ENCODE measurements at regions not wholly inside any gene's neighbourhood (a gene's known extent, or its start where the extent isn't known, plus 50 kb on each side); places are given as distances from the start of the nearest gene placed in this dataset.

- Mint-ChIP-seq H3K36me3 (ENCODE audit: low read depth) (no peaks in the 10 kb centered on the region), H3K27me3 (ENCODE audit: low read depth) (peaks cover 2% of the 10 kb centered on the region), H3K4me3 (ENCODE audit: unreplicated experiment) (no peak overlapping the region), H3K9me3 (ENCODE audit: low read depth) (peaks cover 4% of the 10 kb centered on the region), H3K27ac (ENCODE audit: unreplicated experiment) (no peak overlapping the region), H3K4me1 (ENCODE audit: low read depth) (peaks cover 21% of the 10 kb centered on the region)
- TF ChIP-seq, protein P1, sequence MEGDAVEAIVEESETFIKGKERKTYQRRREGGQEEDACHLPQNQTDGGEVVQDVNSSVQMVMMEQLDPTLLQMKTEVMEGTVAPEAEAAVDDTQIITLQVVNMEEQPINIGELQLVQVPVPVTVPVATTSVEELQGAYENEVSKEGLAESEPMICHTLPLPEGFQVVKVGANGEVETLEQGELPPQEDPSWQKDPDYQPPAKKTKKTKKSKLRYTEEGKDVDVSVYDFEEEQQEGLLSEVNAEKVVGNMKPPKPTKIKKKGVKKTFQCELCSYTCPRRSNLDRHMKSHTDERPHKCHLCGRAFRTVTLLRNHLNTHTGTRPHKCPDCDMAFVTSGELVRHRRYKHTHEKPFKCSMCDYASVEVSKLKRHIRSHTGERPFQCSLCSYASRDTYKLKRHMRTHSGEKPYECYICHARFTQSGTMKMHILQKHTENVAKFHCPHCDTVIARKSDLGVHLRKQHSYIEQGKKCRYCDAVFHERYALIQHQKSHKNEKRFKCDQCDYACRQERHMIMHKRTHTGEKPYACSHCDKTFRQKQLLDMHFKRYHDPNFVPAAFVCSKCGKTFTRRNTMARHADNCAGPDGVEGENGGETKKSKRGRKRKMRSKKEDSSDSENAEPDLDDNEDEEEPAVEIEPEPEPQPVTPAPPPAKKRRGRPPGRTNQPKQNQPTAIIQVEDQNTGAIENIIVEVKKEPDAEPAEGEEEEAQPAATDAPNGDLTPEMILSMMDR (IDR thresholded peaks at IDR 0.05): no peak
- no peak for DNase-seq (ENCODE audit: low spot score)
Measured at GRCh38 chr2:12087175-12087574, 340.7 kb downstream of the LPIN1 start.

DNA sequence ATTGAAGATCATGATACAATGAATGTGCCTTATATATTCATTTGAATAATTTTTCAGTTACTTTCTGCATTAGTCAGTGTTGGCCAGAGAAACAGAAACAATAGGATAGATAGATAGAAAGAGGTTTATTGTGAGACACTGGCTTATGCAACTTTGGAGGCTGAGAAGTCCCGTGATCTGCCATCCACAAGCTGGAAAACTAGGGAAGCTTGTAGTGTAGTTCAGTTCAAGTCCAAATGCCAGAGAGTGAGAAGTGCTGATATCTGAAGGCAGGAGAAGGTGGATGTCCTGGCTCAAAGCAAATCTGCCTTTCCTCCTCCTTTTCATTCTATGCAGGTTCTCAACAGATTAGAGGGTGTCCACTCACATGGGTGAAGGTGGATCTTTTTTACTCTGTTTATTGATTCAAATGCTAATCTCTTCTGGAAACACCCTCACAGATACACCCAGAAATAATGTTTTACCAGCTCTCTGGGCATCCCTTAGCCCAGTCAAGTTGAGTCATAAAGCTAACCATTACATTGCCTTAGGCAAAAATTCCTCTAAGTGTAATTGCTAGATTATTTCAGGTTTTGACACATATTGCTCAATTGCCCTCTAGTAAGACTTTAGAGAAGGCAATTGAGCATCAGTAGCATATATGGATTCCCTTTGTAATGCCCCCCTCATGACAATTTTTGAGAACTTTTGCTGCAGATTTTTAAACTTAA, 341.4 kb downstream of the LPIN1 start:
- Mint-ChIP-seq H3K4me1 (ENCODE audit: low read depth) (peaks cover 27% of the 10 kb centered on the region), H3K27ac (ENCODE audit: unreplicated experiment) (no peak overlapping the region), H3K36me3 (ENCODE audit: low read depth) (no peaks in the 10 kb centered on the region), H3K9me3 (ENCODE audit: low read depth) (peaks cover 4% of the 10 kb centered on the region), H3K27me3 (ENCODE audit: low read depth) (peaks cover 2% of the 10 kb centered on the region), H3K4me3 (ENCODE audit: unreplicated experiment) (no peak overlapping the region)
- TF ChIP-seq, protein P1 (IDR thresholded peaks at IDR 0.05): no peak
- no peak for DNase-seq (ENCODE audit: low spot score)

DNA sequence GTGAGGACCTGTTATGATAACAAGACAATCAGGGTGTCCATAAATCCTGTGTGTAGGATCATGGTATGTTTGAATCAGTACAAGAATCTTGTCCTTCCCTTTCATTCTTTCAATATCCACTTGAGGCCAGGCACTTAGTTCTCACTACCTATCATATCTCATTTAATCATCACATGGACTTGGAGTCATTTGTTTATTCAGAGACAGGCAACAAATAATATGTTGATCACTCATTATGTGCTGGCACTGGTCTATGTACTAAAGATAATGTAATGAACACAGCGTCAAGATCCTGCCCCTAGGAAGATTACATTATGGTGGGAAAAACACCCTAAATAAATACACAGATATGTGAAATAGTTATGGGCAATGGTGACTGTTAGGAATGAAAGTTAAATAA, 342.6 kb downstream of the LPIN1 start:
- no peak overlapping the region for H3K4me3 Mint-ChIP-seq (ENCODE audit: unreplicated experiment)
- H3K36me3 Mint-ChIP-seq (ENCODE audit: low read depth): no peaks in the 10 kb centered on the region
- H3K27me3 Mint-ChIP-seq (ENCODE audit: low read depth): no peaks in the 10 kb centered on the region
- H3K4me1 Mint-ChIP-seq (ENCODE audit: low read depth): peaks cover 31% of the 10 kb centered on the region
- peaks cover 4% of the 10 kb centered on the region for H3K9me3 Mint-ChIP-seq (ENCODE audit: low read depth)
- TF ChIP-seq, protein P1 (IDR thresholded peaks at IDR 0.05): no peak
- H3K27ac Mint-ChIP-seq (ENCODE audit: unreplicated experiment): no peak overlapping the region
- DNase-seq (ENCODE audit: low spot score): no peak

DNA sequence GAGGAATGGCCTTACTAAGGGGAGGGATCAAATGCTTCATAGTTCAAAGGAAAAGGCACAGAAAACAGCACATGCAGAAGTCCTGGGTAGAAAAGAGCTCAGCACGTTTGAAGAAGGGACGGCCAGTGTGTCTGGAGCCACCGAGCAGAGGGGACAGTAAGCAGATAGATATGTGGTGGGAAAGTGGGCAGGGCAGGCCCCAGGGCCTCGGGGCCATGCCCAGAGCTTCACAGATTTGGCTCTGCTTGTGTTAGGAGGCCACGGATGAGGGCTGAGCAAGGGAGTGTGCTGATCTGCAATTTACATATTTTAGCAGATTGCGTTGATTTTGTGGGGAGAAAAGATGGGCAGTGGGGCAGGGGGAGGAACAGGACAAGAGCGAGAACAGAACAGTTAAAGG, 343.1 kb downstream of the LPIN1 start:
- Mint-ChIP-seq H3K36me3 (ENCODE audit: low read depth) (no peaks in the 10 kb centered on the region), H3K4me3 (ENCODE audit: unreplicated experiment) (no peak overlapping the region), H3K27me3 (ENCODE audit: low read depth) (no peaks in the 10 kb centered on the region), H3K4me1 (ENCODE audit: low read depth) (peaks cover 31% of the 10 kb centered on the region), H3K9me3 (ENCODE audit: low read depth) (peaks cover 4% of the 10 kb centered on the region), H3K27ac (ENCODE audit: unreplicated experiment) (no peak overlapping the region)
- TF ChIP-seq, protein P1 (IDR thresholded peaks at IDR 0.05): no peak
- no peak for DNase-seq (ENCODE audit: low spot score)

- DNase-seq (ENCODE audit: low spot score): no peak
- Mint-ChIP-seq H3K4me1 (ENCODE audit: low read depth) (peaks cover 31% of the 10 kb centered on the region), H3K27ac (ENCODE audit: unreplicated experiment) (no peak overlapping the region), H3K4me3 (ENCODE audit: unreplicated experiment) (no peak overlapping the region), H3K27me3 (ENCODE audit: low read depth) (no peaks in the 10 kb centered on the region), H3K9me3 (ENCODE audit: low read depth) (peaks cover 4% of the 10 kb centered on the region), H3K36me3 (ENCODE audit: low read depth) (no peaks in the 10 kb centered on the region)
- TF ChIP-seq, protein P1 (IDR thresholded peaks at IDR 0.05): no peak
Measured at GRCh38 chr2:12090072-12090471, 343.6 kb downstream of the LPIN1 start.

Data from chondrocyte (in vitro differentiated cells).